Omental fat pad (tissue), 3 donors: ENCODE measurements at regions not wholly inside any gene's neighbourhood (a gene's known extent, or its start where the extent isn't known, plus 50 kb on each side); places are given as distances from the start of the nearest gene placed in this dataset.

Source experiments
- ATAC-seq: fragments of 150-250 bp; one replicate; pipeline ENCODE4 v1.9.1; 2016; ENCODE audit warnings: mild to moderate bottlenecking, moderate library complexity; ENCODE audit not compliant: low FRiP score
- DNase-seq: peaks from one replicate; pipeline ENCODE4 v3.0.0-alpha.2; 2019; ENCODE audit warnings: low spot score
- TF ChIP-seq, protein P1 (sequence below), 3 donors: fragments of 450-650 bp; IDR thresholded peaks; one replicate each; pipeline ENCODE4 v1.5.1; 2016 to 2017; ENCODE audit warnings: antibody characterized with exemption in 3 of 3, mild to moderate bottlenecking in 3 of 3, moderate library complexity in 2 of 3

DNA sequence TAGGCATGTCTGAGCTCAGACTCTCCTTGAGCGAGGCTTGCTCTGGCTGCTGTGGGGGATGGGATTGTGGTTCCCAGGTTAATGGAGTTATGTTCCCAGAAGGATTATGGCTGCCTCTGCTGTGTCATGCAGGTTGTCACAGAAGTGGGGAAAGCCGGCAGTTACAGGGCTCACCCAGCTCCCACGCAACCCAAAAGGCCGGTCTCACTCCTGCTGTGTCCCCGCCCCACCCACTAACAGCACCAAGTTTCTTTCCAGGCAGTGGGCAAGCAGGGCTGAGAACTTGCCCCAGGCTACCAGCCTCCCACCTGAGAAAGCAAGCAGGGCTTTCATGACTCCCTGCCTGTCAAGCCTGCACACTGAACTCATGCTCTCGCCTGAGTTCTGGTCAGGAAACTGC is 750.5 kb downstream of the FRK start:
- ATAC-seq (no peak), DNase-seq (no peak)
- TF ChIP-seq, protein P1, sequence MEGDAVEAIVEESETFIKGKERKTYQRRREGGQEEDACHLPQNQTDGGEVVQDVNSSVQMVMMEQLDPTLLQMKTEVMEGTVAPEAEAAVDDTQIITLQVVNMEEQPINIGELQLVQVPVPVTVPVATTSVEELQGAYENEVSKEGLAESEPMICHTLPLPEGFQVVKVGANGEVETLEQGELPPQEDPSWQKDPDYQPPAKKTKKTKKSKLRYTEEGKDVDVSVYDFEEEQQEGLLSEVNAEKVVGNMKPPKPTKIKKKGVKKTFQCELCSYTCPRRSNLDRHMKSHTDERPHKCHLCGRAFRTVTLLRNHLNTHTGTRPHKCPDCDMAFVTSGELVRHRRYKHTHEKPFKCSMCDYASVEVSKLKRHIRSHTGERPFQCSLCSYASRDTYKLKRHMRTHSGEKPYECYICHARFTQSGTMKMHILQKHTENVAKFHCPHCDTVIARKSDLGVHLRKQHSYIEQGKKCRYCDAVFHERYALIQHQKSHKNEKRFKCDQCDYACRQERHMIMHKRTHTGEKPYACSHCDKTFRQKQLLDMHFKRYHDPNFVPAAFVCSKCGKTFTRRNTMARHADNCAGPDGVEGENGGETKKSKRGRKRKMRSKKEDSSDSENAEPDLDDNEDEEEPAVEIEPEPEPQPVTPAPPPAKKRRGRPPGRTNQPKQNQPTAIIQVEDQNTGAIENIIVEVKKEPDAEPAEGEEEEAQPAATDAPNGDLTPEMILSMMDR (IDR thresholded peaks at IDR 0.05), result no peak

DNA sequence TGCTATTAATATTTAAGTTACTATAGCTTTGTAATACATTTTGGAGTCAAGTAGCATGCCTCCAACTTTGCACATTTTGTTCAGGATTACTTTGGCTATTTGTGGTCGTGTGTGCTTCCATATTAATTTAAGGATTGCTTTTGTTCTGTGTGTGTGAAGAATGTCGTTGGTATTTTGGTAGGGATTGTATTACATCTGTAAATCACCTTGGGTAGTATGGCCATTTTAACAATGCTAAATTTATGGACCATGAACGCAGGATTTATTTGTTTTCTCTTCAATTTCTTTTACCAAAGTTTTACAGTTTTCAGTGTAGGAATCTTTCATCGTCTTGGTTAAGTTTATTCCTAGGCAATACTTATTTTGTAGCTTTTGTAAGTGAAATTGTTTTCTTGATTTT is 758.0 kb downstream of the FRK start:
- ATAC-seq (no peak), DNase-seq (no peak)
- TF ChIP-seq, protein P1 (IDR thresholded peaks at IDR 0.05), result no peak

DNA sequence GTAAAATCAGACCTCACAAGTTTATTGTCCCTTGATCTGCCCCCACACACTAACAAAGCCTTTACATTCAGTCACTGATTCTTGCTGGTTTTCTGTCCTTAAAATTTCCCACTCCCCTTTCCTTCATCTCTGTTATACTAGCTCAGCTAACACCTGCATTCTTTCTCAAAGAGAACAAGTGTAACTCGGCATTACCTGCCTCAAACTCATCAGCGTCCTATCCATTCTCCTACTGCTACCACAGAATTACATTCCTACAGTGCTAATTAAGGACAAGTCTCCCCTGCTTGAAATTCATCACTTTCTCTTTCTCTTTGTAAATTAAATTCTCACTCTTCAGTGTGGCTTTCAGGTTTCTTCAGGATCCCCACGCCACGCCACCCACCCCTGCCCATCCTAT is 773.2 kb downstream of the FRK start:
- DNase-seq (no peak), ATAC-seq (no peak)
- TF ChIP-seq, protein P1 (IDR thresholded peaks at IDR 0.05), result no peak

DNA sequence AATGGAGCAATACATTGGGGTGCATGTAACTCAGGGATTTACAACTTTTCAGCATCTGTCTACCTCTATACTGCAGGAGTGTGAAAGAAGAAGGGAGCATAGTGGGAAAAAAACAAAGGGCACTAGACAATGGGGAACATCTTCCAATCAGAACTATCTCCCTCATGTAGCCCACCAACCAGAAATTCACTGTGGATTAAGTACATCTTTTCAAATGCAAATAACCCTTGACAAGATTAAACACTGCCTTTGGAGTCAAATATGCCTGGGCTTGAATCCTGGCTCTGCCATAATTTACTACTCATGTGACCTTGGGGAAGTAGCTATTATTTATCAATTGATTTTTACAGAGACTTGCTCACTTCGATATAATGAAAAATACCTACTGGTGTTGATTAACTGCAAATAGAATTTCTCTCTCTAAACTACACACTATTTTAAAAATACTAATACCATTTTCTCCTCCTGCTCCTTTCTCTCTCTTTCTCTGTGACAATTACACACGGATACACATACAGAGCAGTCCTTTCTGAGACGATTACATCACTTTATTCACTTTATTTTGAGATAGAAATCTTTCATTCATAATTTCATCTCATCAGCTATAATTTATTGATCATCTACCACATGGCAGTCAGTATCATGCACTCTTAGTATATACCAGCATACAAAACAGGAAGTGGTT is 783.7 kb downstream of the FRK start:
- TF ChIP-seq, protein P1 (IDR thresholded peaks at IDR 0.05), result no peak
- ATAC-seq, result no peak
- DNase-seq, result no peak

DNA sequence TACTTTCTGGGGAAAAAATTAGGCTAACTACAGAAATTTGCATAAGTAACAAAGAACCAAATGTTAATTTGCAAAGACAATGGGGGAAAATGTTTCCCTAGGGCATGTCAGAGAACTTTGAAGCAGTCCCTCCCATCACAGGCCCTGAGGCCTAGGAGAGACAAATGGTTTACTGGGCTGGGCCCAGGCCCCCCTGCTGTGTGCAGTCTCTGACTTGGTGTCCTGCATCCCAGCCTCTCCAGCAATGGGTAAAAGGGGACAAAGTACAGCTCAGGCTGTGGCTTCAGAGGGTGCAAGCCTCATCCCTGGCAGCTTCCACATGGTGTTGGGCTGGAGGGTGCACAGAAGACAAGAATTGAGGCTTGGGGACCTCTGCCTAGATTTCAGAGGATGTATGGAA is 788.4 kb downstream of the FRK start:
- ATAC-seq, result no peak
- TF ChIP-seq, protein P1 (IDR thresholded peaks at IDR 0.05), result no peak
- DNase-seq, result no peak

DNA sequence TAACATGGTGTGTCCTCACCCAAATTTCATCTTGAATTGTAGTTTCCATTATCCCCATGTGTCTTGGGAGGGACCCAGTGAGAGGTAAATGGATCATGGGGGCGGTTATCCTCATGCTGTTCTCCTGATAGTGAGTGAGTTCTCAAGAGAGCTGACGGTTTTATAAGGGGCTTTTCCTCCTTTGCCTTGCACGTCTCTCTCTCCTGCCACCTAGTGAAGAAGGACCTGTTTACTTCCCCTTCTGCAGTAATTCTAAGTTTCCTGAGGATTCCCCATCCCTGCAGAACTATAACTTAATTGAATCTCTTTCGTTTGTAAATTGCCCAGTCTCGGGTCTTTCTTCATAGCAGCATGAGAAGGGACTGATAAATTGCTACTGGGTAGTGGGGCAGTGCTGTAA is 789.3 kb downstream of the FRK start:
- TF ChIP-seq, protein P1 (IDR thresholded peaks at IDR 0.05), result no peak
- ATAC-seq (no peak), DNase-seq (no peak)

DNA sequence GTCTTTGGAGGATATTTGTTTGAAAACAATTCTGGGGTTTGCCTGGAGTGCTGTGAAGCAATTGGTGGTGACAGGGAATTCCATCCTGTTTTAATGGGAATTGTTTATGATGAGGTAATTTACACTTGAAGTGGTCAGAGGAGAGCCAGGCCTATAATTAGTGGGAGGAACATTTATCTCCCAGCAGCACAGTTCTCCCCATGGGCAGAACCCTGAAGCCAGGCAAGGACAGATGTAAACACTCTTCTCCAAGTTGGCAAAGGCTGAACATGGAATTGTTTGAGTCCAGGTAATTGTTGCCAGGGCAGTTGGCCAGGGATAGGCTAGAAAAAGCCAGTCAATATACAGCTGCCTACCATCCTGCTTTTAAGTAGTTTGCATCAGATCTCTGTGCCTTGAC is 789.7 kb downstream of the FRK start:
- TF ChIP-seq, protein P1 (IDR thresholded peaks at IDR 0.05), result no peak
- DNase-seq, result no peak
- ATAC-seq, result no peak
